HG03575 (cell line): ENCODE measurements at regions not wholly inside any gene's neighbourhood (a gene's known extent, or its start where the extent isn't known, plus 50 kb on each side); places are given as distances from the start of the nearest gene placed in this dataset.
"Not testable (repeated sequence)": the region's sequence is repeated elsewhere in the genome, so short reads cannot be mapped to it uniquely, and the experiment has no call there.

ENCODE experiments used
- ATAC-seq: cut with Tn5 transposase; IDR thresholded peaks from one replicate; pipeline ENCODE4 v1.9.1; 2021; ENCODE audit not compliant: unreplicated experiment, insufficient number of reproducible peaks, low FRiP score; ENCODE audit errors: extremely low read depth

GRCh38 chr1:120465900-120466299 lies 51.1 kb downstream of the NBPF8 start:
- ATAC-seq, result not testable (repeated sequence)

GRCh38 chr1:120477663-120478062 lies 62.8 kb downstream of the NBPF8 start:
- ATAC-seq, result not testable (repeated sequence)

GRCh38 chr1:120478400-120478799 lies 63.6 kb downstream of the NBPF8 start:
- ATAC-seq, result not testable (repeated sequence)

- ATAC-seq, result not testable (repeated sequence)
Measured at GRCh38 chr1:120487542-120487941, 72.7 kb downstream of the NBPF8 start.

GRCh38 chr1:120489217-120489616 lies 74.4 kb downstream of the NBPF8 start:
- not testable (repeated sequence) for ATAC-seq

GRCh38 chr1:120497145-120497544 lies 82.3 kb downstream of the NBPF8 start:
- not testable (repeated sequence) for ATAC-seq

- ATAC-seq, result not testable (repeated sequence)
Measured at GRCh38 chr1:120503284-120503683, 88.4 kb downstream of the NBPF8 start.

- ATAC-seq, result not testable (repeated sequence)
Measured at GRCh38 chr1:120506352-120506751, 91.5 kb downstream of the NBPF8 start.

- ATAC-seq, result not testable (repeated sequence)
Measured at GRCh38 chr1:120508351-120508750, 93.5 kb downstream of the NBPF8 start.

- not testable (repeated sequence) for ATAC-seq
Measured at GRCh38 chr1:120509258-120509657, 94.4 kb downstream of the NBPF8 start.

- not testable (repeated sequence) for ATAC-seq
Measured at GRCh38 chr1:120513099-120513498, 98.3 kb downstream of the NBPF8 start.

GRCh38 chr1:120513531-120513930 lies 98.7 kb downstream of the NBPF8 start:
- ATAC-seq, result not testable (repeated sequence)

- not testable (repeated sequence) for ATAC-seq
Measured at GRCh38 chr1:120519196-120519595, 104.4 kb downstream of the NBPF8 start.

- not testable (repeated sequence) for ATAC-seq
Measured at GRCh38 chr1:120524416-120524815, 109.6 kb downstream of the NBPF8 start.

- ATAC-seq, result not testable (repeated sequence)
Measured at GRCh38 chr1:120525386-120525785, 110.6 kb downstream of the NBPF8 start.

- not testable (repeated sequence) for ATAC-seq
Measured at GRCh38 chr1:120529475-120530089, 114.7 kb downstream of the NBPF8 start.

GRCh38 chr1:120531455-120531854 lies 116.6 kb downstream of the NBPF8 start:
- not testable (repeated sequence) for ATAC-seq

GRCh38 chr1:120534361-120535047 lies 119.7 kb downstream of the NBPF8 start:
- ATAC-seq, result not testable (repeated sequence)

GRCh38 chr1:120535052-120535451 lies 120.2 kb downstream of the NBPF8 start:
- not testable (repeated sequence) for ATAC-seq

- not testable (repeated sequence) for ATAC-seq
Measured at GRCh38 chr1:120541394-120541793, 126.6 kb downstream of the NBPF8 start.
